Endothelial cell of umbilical vein (primary cell): ENCODE measurements at regions not wholly inside any gene's neighbourhood (a gene's known extent, or its start where the extent isn't known, plus 50 kb on each side); places are given as distances from the start of the nearest gene placed in this dataset.

Experiments
- CTCF ChIP-seq, 2 donors: IDR thresholded peaks; 1 replicate in 1 of 2; 2 replicates in 1 of 2; pipeline ENCODE4 v1.5.1; 2011; ENCODE audit warnings: low read length in 2 of 2, mild to moderate bottlenecking in 2 of 2, moderate library complexity in 2 of 2, control low read depth in 1 of 2, inconsistent platforms in 1 of 2, low read depth in 1 of 2; ENCODE audit not compliant: insufficient read depth in 1 of 2; ENCODE audit errors: extremely low read depth in 1 of 2
- EZH2 ChIP-seq: IDR thresholded peaks from 2 replicates; pipeline ENCODE4 v1.6.1; 2012; ENCODE audit warnings: borderline replicate concordance, low read depth, mild to moderate bottlenecking, moderate library complexity, low read length, inconsistent platforms; ENCODE audit not compliant: severe bottlenecking
- GATA2 ChIP-seq: IDR thresholded peaks from 2 replicates; pipeline ENCODE4 v1.7.0; 2011; ENCODE audit warnings: low read depth, mild to moderate bottlenecking, moderate library complexity, mixed read lengths, low read length; ENCODE audit not compliant: insufficient read length, insufficient read depth
- JUN ChIP-seq: IDR thresholded peaks from 2 replicates; pipeline ENCODE4 v1.6.1; 2011; ENCODE audit warnings: borderline replicate concordance, low read depth; ENCODE audit not compliant: insufficient read length, insufficient read depth
- MAX ChIP-seq: IDR thresholded peaks from 2 replicates; pipeline ENCODE4 v1.6.1; 2011; ENCODE audit not compliant: insufficient read depth, insufficient read length
- MYC ChIP-seq: IDR thresholded peaks from one replicate; pipeline ENCODE4 v1.6.1; 2011; ENCODE audit warnings: mild to moderate bottlenecking, low read depth, low read length
- POLR2A ChIP-seq: IDR thresholded peaks from 2 replicates; pipeline ENCODE4 v1.6.1; 2012; ENCODE audit warnings: low read depth, mild to moderate bottlenecking, control low read depth, low read length
- POLR2AphosphoS5 ChIP-seq: IDR thresholded peaks from 2 replicates; pipeline ENCODE4 v1.6.1; 2012; ENCODE audit warnings: low read depth, mild to moderate bottlenecking, control low read depth, low read length, moderate library complexity; ENCODE audit not compliant: insufficient read depth

GRCh38 chr18:10116574-10116973, 202.8 kb downstream of the VAPA start:
- TF ChIP-seq POLR2A (no peak), CTCF (IDR thresholded peaks at IDR 0.05; ENCODE audit: extremely low read depth in 1 of 2, insufficient read depth in 1 of 2, low read depth in 1 of 2, low read length in 2 of 2) (no peak), EZH2 (no peak), POLR2AphosphoS5 (no peak), GATA2 (no peak), MYC (no peak), JUN (no peak), MAX (no peak)
